ENCODE measurements at regions not wholly inside any gene's neighbourhood (a gene's known extent, or its start where the extent isn't known, plus 50 kb on each side); places are given as distances from the start of the nearest gene placed in this dataset.

DNA sequence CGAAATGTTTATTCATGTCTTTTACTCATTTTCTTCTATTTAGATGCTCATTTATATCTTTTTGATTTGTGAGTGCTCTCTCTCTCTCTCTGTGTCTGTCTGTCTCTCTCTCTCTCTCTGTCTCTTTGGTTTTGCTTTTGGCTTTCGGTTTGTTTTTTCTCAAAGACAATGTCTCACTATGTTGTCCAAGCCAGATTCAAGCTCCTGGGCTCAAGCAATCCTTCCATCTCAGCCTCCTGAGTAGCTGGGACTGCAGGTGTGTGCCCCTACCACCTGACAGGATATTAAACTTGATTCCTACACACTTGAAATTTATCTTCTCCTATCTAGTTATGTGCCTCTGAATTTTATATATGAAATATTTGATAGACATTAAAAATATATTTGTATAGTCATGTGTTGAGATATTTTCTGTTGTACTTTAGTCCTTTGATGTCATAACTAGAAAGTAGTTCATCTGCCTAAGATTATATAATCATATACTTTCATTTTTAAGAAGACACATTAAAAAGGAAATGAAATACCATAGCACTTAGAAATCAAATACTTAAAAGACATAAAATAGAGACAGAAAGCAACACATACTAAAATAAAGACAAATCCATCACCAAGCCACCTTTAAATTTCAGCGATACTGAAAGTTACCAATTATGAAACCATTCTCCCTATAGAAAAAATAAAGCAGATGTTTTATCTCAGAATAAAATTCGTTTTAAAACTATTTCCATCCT is 68.1 kb upstream of the SFMBT2 start:
- no peaks in the 10 kb centered on the region for H3K9me3 ChIP-seq (ENCODE audit: low read length)
- DNase-seq (ENCODE audit: low spot score) (no peak), ATAC-seq (no peak), FAIRE-seq (no peak)
- H3K27me3 ChIP-seq (ENCODE audit: control insufficient read depth in 1 of 2, insufficient read depth in 2 of 2, low read length in 2 of 2), result peaks cover 0 to 34% of the 10 kb centered on the region in 2 experiments; a peak in 2 of 5 replicates
- H3K27ac ChIP-seq (ENCODE audit: extremely low read length, insufficient read depth, low read length), result no peak overlapping the region
- ChIA-PET CTCF (ENCODE audit: low intra/inter-chr PET ratio, low total read pairs) (no interaction called here), POLR2A (no interaction called here)
- in situ Hi-C loops (cut with HindIII; ENCODE audit: extremely low pct_ligation_motif_present, low pct_unique_long_range_greater_than_20kb), result no loop called here
- H4K20me1 ChIP-seq (ENCODE audit: insufficient read depth, low read length), result no peaks in the 10 kb centered on the region
- H2AFZ ChIP-seq (ENCODE audit: low read length), result no peak overlapping the region
- WGBS (ENCODE audit: low lambda C conversion rate), result 23% methylated on average over 4 of the region's 4 CpGs
- TF ChIP-seq ZNF850 (CRISPR knock-in tag; conservative IDR thresholded peaks at IDR 0.05), result no peak
- TF ChIP-seq FOXP1 (IDR thresholded peaks at IDR 0.05), result no peak
- no peak for TF ChIP-seq FOXP1 (CRISPR knock-in tag; IDR thresholded peaks at IDR 0.05)
- no peak for TF ChIP-seq BCL6 (CRISPR knock-in tag; IDR thresholded peaks at IDR 0.05)
- TF ChIP-seq, protein P1, sequence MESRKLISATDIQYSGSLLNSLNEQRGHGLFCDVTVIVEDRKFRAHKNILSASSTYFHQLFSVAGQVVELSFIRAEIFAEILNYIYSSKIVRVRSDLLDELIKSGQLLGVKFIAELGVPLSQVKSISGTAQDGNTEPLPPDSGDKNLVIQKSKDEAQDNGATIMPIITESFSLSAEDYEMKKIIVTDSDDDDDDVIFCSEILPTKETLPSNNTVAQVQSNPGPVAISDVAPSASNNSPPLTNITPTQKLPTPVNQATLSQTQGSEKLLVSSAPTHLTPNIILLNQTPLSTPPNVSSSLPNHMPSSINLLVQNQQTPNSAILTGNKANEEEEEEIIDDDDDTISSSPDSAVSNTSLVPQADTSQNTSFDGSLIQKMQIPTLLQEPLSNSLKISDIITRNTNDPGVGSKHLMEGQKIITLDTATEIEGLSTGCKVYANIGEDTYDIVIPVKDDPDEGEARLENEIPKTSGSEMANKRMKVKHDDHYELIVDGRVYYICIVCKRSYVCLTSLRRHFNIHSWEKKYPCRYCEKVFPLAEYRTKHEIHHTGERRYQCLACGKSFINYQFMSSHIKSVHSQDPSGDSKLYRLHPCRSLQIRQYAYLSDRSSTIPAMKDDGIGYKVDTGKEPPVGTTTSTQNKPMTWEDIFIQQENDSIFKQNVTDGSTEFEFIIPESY (CRISPR knock-in tag; IDR thresholded peaks at IDR 0.05), result no peak
- TF ChIP-seq ZSCAN21 (CRISPR knock-in tag; IDR thresholded peaks at IDR 0.05; ENCODE audit: borderline replicate concordance), result no peak
- no peak for TF ChIP-seq ZNF33A (CRISPR knock-in tag; IDR thresholded peaks at IDR 0.05; ENCODE audit: borderline replicate concordance)
- no peak for TF ChIP-seq ATM (IDR thresholded peaks at IDR 0.05; ENCODE audit: borderline replicate concordance)
- TF ChIP-seq, protein P2, sequence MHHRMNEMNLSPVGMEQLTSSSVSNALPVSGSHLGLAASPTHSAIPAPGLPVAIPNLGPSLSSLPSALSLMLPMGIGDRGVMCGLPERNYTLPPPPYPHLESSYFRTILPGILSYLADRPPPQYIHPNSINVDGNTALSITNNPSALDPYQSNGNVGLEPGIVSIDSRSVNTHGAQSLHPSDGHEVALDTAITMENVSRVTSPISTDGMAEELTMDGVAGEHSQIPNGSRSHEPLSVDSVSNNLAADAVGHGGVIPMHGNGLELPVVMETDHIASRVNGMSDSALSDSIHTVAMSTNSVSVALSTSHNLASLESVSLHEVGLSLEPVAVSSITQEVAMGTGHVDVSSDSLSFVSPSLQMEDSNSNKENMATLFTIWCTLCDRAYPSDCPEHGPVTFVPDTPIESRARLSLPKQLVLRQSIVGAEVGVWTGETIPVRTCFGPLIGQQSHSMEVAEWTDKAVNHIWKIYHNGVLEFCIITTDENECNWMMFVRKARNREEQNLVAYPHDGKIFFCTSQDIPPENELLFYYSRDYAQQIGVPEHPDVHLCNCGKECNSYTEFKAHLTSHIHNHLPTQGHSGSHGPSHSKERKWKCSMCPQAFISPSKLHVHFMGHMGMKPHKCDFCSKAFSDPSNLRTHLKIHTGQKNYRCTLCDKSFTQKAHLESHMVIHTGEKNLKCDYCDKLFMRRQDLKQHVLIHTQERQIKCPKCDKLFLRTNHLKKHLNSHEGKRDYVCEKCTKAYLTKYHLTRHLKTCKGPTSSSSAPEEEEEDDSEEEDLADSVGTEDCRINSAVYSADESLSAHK (CRISPR knock-in tag; IDR thresholded peaks at IDR 0.05; ENCODE audit: borderline replicate concordance), result no peak
- no peak for TF ChIP-seq KLF9 (CRISPR knock-in tag; IDR thresholded peaks at IDR 0.05; ENCODE audit: low read depth)
- TF ChIP-seq GTF3A (CRISPR knock-in tag; conservative IDR thresholded peaks at IDR 0.05), result no peak
- no peak for TF ChIP-seq KAT7 (CRISPR knock-in tag; IDR thresholded peaks at IDR 0.05; ENCODE audit: borderline replicate concordance)
- H3K9ac ChIP-seq (ENCODE audit: insufficient read depth, low read depth, low read length), result no peak overlapping the region
- no peaks in the 10 kb centered on the region for H3K79me2 ChIP-seq (ENCODE audit: insufficient read depth, low read length)
- intact Hi-C loops (cut with micrococcal nuclease; ENCODE audit: unreplicated experiment), result no loop called here
- no peaks in the 10 kb centered on the region for H3K36me3 ChIP-seq (replicated peaks in 1 of 2; ENCODE audit: control insufficient read depth in 1 of 2, insufficient read depth in 2 of 2, low read length in 2 of 2)
- no peak overlapping the region for H3K4me2 ChIP-seq (ENCODE audit: low read depth, low read length)
- no peaks in the 10 kb centered on the region for H3K4me1 ChIP-seq (ENCODE audit: insufficient read depth, low read length)
- BruUV-seq (replicated peaks), result no TSS peak
- no peak overlapping the region for H3K4me3 ChIP-seq (replicated peaks in 1 of 3; ENCODE audit: insufficient read depth in 1 of 3, low read depth in 2 of 3, low read length in 3 of 3)

All from HepG2 (cell line).